HG03439 (cell line): ENCODE measurements at regions not wholly inside any gene's neighbourhood (a gene's known extent, or its start where the extent isn't known, plus 50 kb on each side); places are given as distances from the start of the nearest gene placed in this dataset.
"Not testable (repeated sequence)": the region's sequence is repeated elsewhere in the genome, so short reads cannot be mapped to it uniquely, and the experiment has no call there.

Experiments used
- ATAC-seq: cut with Tn5 transposase; IDR thresholded peaks from one replicate; pipeline ENCODE4 v1.9.1; 2021; ENCODE audit warnings: mild to moderate bottlenecking, moderate library complexity; ENCODE audit not compliant: unreplicated experiment

GRCh38 chr2:21761361-21761760 is 637.6 kb downstream of the TDRD15 start:
- no peak for ATAC-seq

- ATAC-seq: no peak
Measured at GRCh38 chr2:21763501-21763900, 639.7 kb downstream of the TDRD15 start.

- ATAC-seq: no peak
Measured at GRCh38 chr2:21770787-21771186, 647.0 kb downstream of the TDRD15 start.

- ATAC-seq: no peak
Measured at GRCh38 chr2:21772624-21773023, 648.9 kb downstream of the TDRD15 start.

- no peak for ATAC-seq
Measured at GRCh38 chr2:21773168-21773567, 649.4 kb downstream of the TDRD15 start.

- no peak for ATAC-seq
Measured at GRCh38 chr2:21774691-21775368, 651.1 kb downstream of the TDRD15 start.

- ATAC-seq: no peak
Measured at GRCh38 chr2:21779786-21780185, 656.0 kb downstream of the TDRD15 start.

GRCh38 chr2:21781962-21782361 is 658.2 kb downstream of the TDRD15 start:
- no peak for ATAC-seq

GRCh38 chr2:21782866-21783265 is 659.1 kb downstream of the TDRD15 start:
- no peak for ATAC-seq

- ATAC-seq: no peak
Measured at GRCh38 chr2:21787941-21788340, 664.2 kb downstream of the TDRD15 start.

GRCh38 chr2:21790311-21790710 is 666.5 kb downstream of the TDRD15 start:
- ATAC-seq: not testable (repeated sequence)

- ATAC-seq: no peak
Measured at GRCh38 chr2:21792571-21792970, 668.8 kb downstream of the TDRD15 start.

GRCh38 chr2:21793461-21793860 is 669.7 kb downstream of the TDRD15 start:
- ATAC-seq: no peak

- ATAC-seq: no peak
Measured at GRCh38 chr2:21794611-21795010, 670.8 kb downstream of the TDRD15 start.

GRCh38 chr2:21800356-21800755 is 676.6 kb downstream of the TDRD15 start:
- ATAC-seq: no peak

GRCh38 chr2:21803550-21803949 is 679.8 kb downstream of the TDRD15 start:
- no peak for ATAC-seq

GRCh38 chr2:21804151-21804550 is 680.4 kb downstream of the TDRD15 start:
- ATAC-seq: no peak

- no peak for ATAC-seq
Measured at GRCh38 chr2:21811541-21811940, 687.8 kb downstream of the TDRD15 start.

- ATAC-seq: no peak
Measured at GRCh38 chr2:21812766-21813165, 689.0 kb downstream of the TDRD15 start.

- no peak for ATAC-seq
Measured at GRCh38 chr2:21814588-21815149, 690.9 kb downstream of the TDRD15 start.

GRCh38 chr2:21818212-21818795 is 694.5 kb downstream of the TDRD15 start:
- no peak for ATAC-seq

- no peak for ATAC-seq
Measured at GRCh38 chr2:21819454-21819853, 695.7 kb downstream of the TDRD15 start.
